GM23338 (cell line): ENCODE measurements at regions not wholly inside any gene's neighbourhood (a gene's known extent, or its start where the extent isn't known, plus 50 kb on each side); places are given as distances from the start of the nearest gene placed in this dataset.

ENCODE experiments used
- CREB1 ChIP-seq: fragments of 250-450 bp; sonication (Bioruptor Pico); IDR thresholded peaks from 2 replicates; pipeline ENCODE4 v1.5.0; 2020; ENCODE audit warnings: low read depth, mild to moderate bottlenecking, moderate library complexity
- EZH2 ChIP-seq: fragments of 200-600 bp; sonication (generic); IDR thresholded peaks from one replicate; pipeline ENCODE4 v1.8.0; 2017; ENCODE audit warnings: antibody characterized with exemption, mild to moderate bottlenecking, low read depth; ENCODE audit not compliant: unreplicated experiment
- EZH2phosphoT487 ChIP-seq: fragments of 200-600 bp; sonication (generic); IDR thresholded peaks from one replicate; pipeline ENCODE4 v1.8.1; 2018; ENCODE audit warnings: antibody characterized with exemption; ENCODE audit not compliant: unreplicated experiment
- JUNB ChIP-seq: IDR thresholded peaks from one replicate; pipeline ENCODE4 v1.6.1; 2016; ENCODE audit warnings: antibody characterized with exemption; ENCODE audit not compliant: unreplicated experiment
- POLR2AphosphoS5 ChIP-seq: IDR thresholded peaks from 2 replicates; pipeline ENCODE4 v1.6.1; 2016; ENCODE audit warnings: antibody characterized with exemption, low read depth
- STAT1 ChIP-seq: IDR thresholded peaks from one replicate; pipeline ENCODE4 v1.6.1; 2016; ENCODE audit warnings: antibody characterized with exemption; ENCODE audit not compliant: unreplicated experiment
- TF ChIP-seq, protein P1 (sequence below), 2 experiments: fragments of 200-600 bp in 1 of 2; sonication (generic) in 1 of 2; conservative IDR thresholded peaks; 2 replicates each; pipeline versions ENCODE4 v1.5.1 to v1.6.1; 2016 to 2017; ENCODE audit warnings: antibody characterized with exemption in 2 of 2, low read depth in 2 of 2, mild to moderate bottlenecking in 2 of 2, moderate library complexity in 1 of 2
- TF ChIP-seq, protein P2 (sequence below): IDR thresholded peaks from one replicate; pipeline ENCODE4 v1.6.1; 2018; ENCODE audit warnings: antibody characterized with exemption; ENCODE audit not compliant: unreplicated experiment
- TF ChIP-seq, protein P3 (sequence below): IDR thresholded peaks from 2 replicates; pipeline ENCODE4 v1.6.1; 2016; ENCODE audit warnings: antibody characterized with exemption

DNA sequence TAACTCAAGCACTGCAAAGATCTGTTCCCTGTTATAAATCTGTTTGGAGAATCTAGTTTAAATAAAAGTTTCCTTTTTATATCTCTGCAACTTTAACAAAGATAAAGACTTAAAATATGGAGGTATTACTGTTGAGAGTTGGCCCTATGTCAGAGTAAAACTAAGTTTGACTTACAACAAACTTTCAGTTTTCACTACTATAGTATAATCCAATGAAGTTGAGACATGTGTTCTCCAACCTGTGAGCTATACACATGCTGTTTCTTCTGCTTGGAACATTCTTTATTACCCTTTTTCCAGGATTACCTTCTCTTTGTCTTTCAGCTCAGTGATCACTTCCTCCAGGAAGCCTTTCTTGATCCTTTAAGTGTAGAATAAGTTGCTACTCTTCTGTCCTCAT, 1109.3 kb downstream of the MAT2B start:
- TF ChIP-seq POLR2AphosphoS5 (no peak), EZH2phosphoT487 (no peak), CREB1 (CRISPR knock-in tag) (no peak), EZH2 (no peak), JUNB (no peak), STAT1 (no peak)
- TF ChIP-seq, protein P1, sequence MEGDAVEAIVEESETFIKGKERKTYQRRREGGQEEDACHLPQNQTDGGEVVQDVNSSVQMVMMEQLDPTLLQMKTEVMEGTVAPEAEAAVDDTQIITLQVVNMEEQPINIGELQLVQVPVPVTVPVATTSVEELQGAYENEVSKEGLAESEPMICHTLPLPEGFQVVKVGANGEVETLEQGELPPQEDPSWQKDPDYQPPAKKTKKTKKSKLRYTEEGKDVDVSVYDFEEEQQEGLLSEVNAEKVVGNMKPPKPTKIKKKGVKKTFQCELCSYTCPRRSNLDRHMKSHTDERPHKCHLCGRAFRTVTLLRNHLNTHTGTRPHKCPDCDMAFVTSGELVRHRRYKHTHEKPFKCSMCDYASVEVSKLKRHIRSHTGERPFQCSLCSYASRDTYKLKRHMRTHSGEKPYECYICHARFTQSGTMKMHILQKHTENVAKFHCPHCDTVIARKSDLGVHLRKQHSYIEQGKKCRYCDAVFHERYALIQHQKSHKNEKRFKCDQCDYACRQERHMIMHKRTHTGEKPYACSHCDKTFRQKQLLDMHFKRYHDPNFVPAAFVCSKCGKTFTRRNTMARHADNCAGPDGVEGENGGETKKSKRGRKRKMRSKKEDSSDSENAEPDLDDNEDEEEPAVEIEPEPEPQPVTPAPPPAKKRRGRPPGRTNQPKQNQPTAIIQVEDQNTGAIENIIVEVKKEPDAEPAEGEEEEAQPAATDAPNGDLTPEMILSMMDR (conservative IDR thresholded peaks at IDR 0.05; ENCODE audit: low read depth in 2 of 2) = no peak
- TF ChIP-seq, protein P2, sequence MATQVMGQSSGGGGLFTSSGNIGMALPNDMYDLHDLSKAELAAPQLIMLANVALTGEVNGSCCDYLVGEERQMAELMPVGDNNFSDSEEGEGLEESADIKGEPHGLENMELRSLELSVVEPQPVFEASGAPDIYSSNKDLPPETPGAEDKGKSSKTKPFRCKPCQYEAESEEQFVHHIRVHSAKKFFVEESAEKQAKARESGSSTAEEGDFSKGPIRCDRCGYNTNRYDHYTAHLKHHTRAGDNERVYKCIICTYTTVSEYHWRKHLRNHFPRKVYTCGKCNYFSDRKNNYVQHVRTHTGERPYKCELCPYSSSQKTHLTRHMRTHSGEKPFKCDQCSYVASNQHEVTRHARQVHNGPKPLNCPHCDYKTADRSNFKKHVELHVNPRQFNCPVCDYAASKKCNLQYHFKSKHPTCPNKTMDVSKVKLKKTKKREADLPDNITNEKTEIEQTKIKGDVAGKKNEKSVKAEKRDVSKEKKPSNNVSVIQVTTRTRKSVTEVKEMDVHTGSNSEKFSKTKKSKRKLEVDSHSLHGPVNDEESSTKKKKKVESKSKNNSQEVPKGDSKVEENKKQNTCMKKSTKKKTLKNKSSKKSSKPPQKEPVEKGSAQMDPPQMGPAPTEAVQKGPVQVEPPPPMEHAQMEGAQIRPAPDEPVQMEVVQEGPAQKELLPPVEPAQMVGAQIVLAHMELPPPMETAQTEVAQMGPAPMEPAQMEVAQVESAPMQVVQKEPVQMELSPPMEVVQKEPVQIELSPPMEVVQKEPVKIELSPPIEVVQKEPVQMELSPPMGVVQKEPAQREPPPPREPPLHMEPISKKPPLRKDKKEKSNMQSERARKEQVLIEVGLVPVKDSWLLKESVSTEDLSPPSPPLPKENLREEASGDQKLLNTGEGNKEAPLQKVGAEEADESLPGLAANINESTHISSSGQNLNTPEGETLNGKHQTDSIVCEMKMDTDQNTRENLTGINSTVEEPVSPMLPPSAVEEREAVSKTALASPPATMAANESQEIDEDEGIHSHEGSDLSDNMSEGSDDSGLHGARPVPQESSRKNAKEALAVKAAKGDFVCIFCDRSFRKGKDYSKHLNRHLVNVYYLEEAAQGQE = no peak
- TF ChIP-seq, protein P3, sequence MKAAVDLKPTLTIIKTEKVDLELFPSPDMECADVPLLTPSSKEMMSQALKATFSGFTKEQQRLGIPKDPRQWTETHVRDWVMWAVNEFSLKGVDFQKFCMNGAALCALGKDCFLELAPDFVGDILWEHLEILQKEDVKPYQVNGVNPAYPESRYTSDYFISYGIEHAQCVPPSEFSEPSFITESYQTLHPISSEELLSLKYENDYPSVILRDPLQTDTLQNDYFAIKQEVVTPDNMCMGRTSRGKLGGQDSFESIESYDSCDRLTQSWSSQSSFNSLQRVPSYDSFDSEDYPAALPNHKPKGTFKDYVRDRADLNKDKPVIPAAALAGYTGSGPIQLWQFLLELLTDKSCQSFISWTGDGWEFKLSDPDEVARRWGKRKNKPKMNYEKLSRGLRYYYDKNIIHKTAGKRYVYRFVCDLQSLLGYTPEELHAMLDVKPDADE = no peak
